ENCODE measurements at regions not wholly inside any gene's neighbourhood (a gene's known extent, or its start where the extent isn't known, plus 50 kb on each side); places are given as distances from the start of the nearest gene placed in this dataset.

DNA sequence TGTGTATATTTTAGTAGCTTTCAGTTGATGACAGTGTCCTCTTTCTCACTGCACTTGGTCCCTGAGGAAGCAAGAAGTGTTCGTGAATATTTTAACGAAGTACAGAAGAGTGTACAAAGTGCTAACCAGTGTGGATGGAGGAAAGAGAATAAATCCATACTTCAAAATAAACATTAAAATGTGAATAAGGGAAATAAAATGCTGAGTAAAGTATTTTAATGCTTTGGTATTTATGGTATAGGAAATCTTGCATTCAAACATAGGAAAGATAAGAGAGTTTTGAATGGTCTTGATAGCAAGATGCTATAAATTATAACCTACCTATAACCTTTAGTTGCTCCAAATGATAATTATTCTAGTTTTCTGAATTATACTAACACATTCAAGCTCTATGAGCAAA lies 493.4 kb upstream of the EYS start:
- no peaks in the 10 kb centered on the region for H3K9me3 ChIP-seq (ENCODE audit: severe bottlenecking)
- no peak overlapping the region for H3K4me3 ChIP-seq (ENCODE audit: low read depth, low read length)
- no peaks in the 10 kb centered on the region for H3K36me3 ChIP-seq
- DNase-seq = no peak
- no peak overlapping the region for H3K27ac ChIP-seq
- TF ChIP-seq, protein P1, sequence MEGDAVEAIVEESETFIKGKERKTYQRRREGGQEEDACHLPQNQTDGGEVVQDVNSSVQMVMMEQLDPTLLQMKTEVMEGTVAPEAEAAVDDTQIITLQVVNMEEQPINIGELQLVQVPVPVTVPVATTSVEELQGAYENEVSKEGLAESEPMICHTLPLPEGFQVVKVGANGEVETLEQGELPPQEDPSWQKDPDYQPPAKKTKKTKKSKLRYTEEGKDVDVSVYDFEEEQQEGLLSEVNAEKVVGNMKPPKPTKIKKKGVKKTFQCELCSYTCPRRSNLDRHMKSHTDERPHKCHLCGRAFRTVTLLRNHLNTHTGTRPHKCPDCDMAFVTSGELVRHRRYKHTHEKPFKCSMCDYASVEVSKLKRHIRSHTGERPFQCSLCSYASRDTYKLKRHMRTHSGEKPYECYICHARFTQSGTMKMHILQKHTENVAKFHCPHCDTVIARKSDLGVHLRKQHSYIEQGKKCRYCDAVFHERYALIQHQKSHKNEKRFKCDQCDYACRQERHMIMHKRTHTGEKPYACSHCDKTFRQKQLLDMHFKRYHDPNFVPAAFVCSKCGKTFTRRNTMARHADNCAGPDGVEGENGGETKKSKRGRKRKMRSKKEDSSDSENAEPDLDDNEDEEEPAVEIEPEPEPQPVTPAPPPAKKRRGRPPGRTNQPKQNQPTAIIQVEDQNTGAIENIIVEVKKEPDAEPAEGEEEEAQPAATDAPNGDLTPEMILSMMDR (IDR thresholded peaks at IDR 0.05; ENCODE audit: low read depth, low read length) = no peak
- no peaks in the 10 kb centered on the region for H3K27me3 ChIP-seq (ENCODE audit: insufficient read depth, low read depth, severe bottlenecking)

DNA sequence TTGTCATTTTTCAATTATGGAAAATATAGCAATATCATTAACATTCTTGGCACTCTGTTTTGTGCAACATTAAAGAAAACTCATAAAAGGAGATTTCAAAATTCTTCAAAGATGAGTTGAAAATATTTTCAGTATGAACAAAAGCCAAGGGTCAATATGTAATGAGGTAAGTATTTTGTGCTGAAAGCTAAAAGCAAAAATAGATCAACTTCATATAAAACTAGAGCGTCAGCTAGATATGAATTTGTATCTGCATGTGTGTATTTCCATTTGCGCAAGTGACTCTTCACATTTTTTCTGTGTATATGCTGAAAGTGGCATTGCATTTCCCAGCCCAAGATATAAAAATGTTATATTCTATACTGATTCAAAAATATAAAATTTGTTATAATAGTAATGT lies 492.1 kb upstream of the EYS start:
- Histone ChIP-seq H3K4me3 (ENCODE audit: low read depth, low read length) (no peak overlapping the region), H3K27ac (no peak overlapping the region), H3K9me3 (ENCODE audit: severe bottlenecking) (no peaks in the 10 kb centered on the region), H3K27me3 (ENCODE audit: insufficient read depth, low read depth, severe bottlenecking) (no peaks in the 10 kb centered on the region), H3K36me3 (no peaks in the 10 kb centered on the region)
- TF ChIP-seq, protein P1 (IDR thresholded peaks at IDR 0.05; ENCODE audit: low read depth, low read length) = no peak
- DNase-seq = no peak

DNA sequence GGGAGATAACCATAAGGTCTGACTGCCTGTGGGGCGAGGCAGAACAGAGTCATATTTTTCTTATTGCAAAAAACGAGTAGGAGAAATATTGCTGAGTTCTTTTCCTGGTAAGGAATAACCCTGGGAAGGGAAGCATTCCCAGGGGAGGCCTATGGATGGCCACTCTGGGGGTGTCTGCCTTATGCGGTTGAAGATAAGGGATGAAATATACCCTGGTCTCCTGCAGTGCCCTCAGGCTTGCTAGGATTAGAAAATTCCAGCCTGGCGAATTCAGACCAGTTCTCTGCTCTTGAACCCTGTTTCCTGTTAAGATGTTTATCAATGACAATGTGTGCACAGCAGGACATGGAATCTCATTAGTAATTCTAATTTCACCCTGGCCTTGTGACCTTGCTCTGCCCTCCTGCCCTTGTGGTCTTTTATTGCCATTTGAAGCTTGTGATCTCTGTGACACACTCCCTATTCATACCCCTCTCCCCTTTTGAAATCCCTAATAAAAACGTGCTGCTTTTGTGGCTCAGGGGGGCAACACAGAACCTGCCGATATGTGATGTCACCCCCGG lies 491.1 kb upstream of the EYS start:
- no peak overlapping the region for H3K4me3 ChIP-seq (ENCODE audit: low read depth, low read length)
- TF ChIP-seq, protein P1 (IDR thresholded peaks at IDR 0.05; ENCODE audit: low read depth, low read length) = no peak
- H3K27ac ChIP-seq = no peak overlapping the region
- no peak for DNase-seq
- H3K27me3 ChIP-seq (ENCODE audit: insufficient read depth, low read depth, severe bottlenecking) = no peaks in the 10 kb centered on the region
- no peaks in the 10 kb centered on the region for H3K9me3 ChIP-seq (ENCODE audit: severe bottlenecking)
- H3K36me3 ChIP-seq = no peaks in the 10 kb centered on the region

DNA sequence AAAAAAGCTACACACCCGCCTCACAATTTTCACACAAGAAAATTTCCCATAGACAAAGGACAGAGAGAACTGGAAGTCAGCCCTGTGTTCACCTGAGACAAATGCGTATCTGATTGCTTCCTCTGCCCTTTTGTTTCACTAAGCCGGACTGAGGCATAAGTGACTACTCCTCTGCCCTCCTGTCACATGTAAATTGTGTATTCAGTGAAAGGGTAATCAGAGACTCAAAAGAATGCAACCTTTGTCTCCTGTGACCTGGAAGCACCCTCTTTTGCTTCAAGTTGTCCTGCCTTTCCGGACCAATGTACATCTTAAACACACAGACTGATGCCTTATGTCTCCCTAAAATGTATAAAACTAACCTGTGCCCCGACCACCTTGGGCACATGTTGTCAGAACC lies 483.8 kb upstream of the EYS start:
- no peak overlapping the region for H3K4me3 ChIP-seq (ENCODE audit: low read depth, low read length)

DNA sequence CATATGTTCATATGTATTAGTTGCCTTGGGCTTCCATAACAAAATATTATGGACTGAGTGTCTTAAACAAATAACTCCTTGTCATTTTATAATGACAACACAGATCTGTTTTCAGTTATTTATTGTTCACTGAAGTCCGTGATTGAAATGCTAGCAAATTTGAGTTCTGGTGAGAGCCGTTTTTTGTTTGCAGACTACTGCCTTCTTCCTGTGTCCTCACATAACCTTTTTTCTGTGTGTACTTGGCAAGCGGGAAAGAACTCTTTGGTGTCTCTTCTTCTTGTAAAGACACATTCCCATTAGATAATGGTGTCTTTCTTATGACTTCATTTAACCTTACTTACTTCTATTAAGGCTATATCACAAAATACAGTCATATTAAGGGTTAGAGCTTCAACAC lies 482.9 kb upstream of the EYS start:
- no peaks in the 10 kb centered on the region for H3K36me3 ChIP-seq
- no peak overlapping the region for H3K4me3 ChIP-seq (ENCODE audit: low read depth, low read length)
- peaks cover 3% of the 10 kb centered on the region for H3K9me3 ChIP-seq (ENCODE audit: severe bottlenecking)
- no peak for DNase-seq
- TF ChIP-seq, protein P1 (IDR thresholded peaks at IDR 0.05; ENCODE audit: low read depth, low read length) = no peak
- no peak overlapping the region for H3K27ac ChIP-seq
- H3K27me3 ChIP-seq (ENCODE audit: insufficient read depth, low read depth, severe bottlenecking) = no peaks in the 10 kb centered on the region

More for the DNA sequence above, 483.8 kb upstream of the EYS start:
- DNase-seq = no peak
- no peaks in the 10 kb centered on the region for H3K27me3 ChIP-seq (ENCODE audit: insufficient read depth, low read depth, severe bottlenecking)
- TF ChIP-seq, protein P1 (IDR thresholded peaks at IDR 0.05; ENCODE audit: low read depth, low read length) = no peak
- peaks cover 3% of the 10 kb centered on the region for H3K9me3 ChIP-seq (ENCODE audit: severe bottlenecking)
- no peak overlapping the region for H3K27ac ChIP-seq
- no peaks in the 10 kb centered on the region for H3K36me3 ChIP-seq

DNA sequence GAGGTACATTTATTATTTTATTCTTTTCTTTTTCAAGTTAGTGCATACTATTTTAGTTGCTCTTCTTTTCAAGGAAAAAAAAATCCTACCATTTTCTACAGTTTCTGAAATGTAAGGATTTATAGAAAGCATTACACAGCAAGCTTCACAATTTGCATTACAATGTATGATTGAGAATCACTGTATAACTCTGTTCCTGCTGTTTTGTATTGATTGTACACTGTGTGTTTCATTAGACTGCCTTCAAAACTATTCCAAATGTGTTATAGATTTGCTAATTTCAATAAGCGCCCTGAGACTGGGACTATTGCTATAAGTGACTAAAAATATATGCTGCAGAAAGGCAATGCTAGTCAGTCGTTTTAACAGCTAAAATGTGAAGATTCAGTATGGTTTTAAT lies 479.7 kb upstream of the EYS start:
- H3K36me3 ChIP-seq = no peaks in the 10 kb centered on the region
- H3K4me3 ChIP-seq (ENCODE audit: low read depth, low read length) = no peak overlapping the region
- H3K27ac ChIP-seq = no peak overlapping the region
- TF ChIP-seq, protein P1 (IDR thresholded peaks at IDR 0.05; ENCODE audit: low read depth, low read length) = no peak
- peaks cover 3% of the 10 kb centered on the region for H3K9me3 ChIP-seq (ENCODE audit: severe bottlenecking)
- DNase-seq = no peak
- no peaks in the 10 kb centered on the region for H3K27me3 ChIP-seq (ENCODE audit: insufficient read depth, low read depth, severe bottlenecking)
